SK-N-MC (cell line): ENCODE measurements at regions not wholly inside any gene's neighbourhood (a gene's known extent, or its start where the extent isn't known, plus 50 kb on each side); places are given as distances from the start of the nearest gene placed in this dataset.

Experiments used
- EZH2 ChIP-seq: fragments of 200-600 bp; sonication (generic); IDR thresholded peaks from one replicate; pipeline ENCODE4 v1.6.1; 2017; ENCODE audit warnings: antibody characterized with exemption
- POLR2AphosphoS5 ChIP-seq: IDR thresholded peaks from 2 replicates; pipeline ENCODE4 v1.6.1; 2012; ENCODE audit warnings: mild to moderate bottlenecking, low read depth, low read length, borderline replicate concordance

DNA sequence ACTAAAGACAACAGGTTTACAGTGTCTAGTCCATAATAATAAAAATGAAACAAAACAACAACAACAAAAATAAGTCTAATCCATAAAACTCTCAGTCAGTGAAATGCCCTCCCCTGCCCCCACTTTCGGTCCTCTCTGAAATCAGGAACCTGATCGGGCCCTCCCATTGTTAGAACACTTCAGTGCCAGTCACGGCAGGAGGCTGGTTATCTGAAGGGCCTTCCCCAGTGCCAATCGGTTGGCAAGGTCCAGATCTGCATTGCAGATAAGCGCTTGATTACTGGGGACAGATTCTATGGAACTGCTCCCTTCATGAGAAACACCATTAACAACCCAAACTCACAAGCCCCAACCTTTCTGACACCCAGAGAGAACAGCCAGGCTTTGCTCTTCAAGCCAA lies 72.2 kb upstream of the EEPD1 start:
- TF ChIP-seq EZH2 (no peak), POLR2AphosphoS5 (no peak)
